ENCODE measurements at regions not wholly inside any gene's neighbourhood (a gene's known extent, or its start where the extent isn't known, plus 50 kb on each side); places are given as distances from the start of the nearest gene placed in this dataset.

DNA sequence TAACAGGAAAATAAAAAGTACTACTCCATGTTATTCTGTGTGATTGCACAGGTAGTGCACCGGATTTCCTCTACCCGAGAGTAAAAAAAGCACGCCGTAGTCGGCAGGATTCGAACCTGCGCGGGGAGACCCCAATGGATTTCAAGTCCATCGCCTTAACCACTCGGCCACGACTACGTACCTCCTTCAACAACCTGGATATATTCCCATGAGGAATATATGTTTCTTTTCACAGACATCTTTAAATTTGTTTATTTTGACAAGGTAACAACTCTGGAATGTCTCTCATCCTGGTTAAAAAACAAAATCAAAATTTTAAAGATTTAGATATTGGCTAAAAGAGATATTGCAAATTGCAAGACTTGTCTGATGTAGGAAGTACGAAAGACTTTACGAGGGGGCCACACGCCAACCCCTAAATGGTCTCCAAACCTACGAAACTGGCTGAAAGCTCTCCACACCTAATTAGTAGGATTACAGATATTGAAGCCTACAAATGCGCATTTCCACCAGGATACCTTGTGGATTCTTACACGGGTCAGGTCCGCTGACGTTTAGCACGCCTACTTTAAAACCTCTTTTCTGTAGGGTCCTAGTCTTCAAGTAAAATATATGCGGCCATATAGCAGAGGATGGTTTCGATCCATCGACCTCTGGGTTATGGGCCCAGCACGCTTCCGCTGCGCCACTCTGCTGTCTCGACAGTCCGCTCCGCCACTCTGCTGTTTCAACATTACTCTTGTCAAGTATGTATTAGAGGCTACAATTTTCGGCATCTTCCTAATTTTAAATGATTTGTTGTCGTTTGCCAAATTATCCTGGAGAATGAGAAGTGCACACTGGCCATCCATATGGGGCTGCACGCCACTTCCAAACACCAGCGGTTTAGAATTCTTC, 52.2 kb upstream of the BTN3A2 start:
- peak; percentile 69 for DNase-seq
- Mint-ChIP-seq H3K4me1 (ENCODE audit: low read depth, unreplicated experiment) (peaks cover 4% of the 10 kb centered on the region), H3K36me3 (ENCODE audit: unreplicated experiment) (no peaks in the 10 kb centered on the region), H3K27me3 (ENCODE audit: unreplicated experiment) (peaks cover 16% of the 10 kb centered on the region), H3K27ac (ENCODE audit: unreplicated experiment) (peak overlapping the region; percentile 28), H3K9me3 (ENCODE audit: unreplicated experiment) (peaks cover 15% of the 10 kb centered on the region), H3K4me3 (ENCODE audit: unreplicated experiment) (peak overlapping the region; percentile 92)
- TF ChIP-seq, protein P1, sequence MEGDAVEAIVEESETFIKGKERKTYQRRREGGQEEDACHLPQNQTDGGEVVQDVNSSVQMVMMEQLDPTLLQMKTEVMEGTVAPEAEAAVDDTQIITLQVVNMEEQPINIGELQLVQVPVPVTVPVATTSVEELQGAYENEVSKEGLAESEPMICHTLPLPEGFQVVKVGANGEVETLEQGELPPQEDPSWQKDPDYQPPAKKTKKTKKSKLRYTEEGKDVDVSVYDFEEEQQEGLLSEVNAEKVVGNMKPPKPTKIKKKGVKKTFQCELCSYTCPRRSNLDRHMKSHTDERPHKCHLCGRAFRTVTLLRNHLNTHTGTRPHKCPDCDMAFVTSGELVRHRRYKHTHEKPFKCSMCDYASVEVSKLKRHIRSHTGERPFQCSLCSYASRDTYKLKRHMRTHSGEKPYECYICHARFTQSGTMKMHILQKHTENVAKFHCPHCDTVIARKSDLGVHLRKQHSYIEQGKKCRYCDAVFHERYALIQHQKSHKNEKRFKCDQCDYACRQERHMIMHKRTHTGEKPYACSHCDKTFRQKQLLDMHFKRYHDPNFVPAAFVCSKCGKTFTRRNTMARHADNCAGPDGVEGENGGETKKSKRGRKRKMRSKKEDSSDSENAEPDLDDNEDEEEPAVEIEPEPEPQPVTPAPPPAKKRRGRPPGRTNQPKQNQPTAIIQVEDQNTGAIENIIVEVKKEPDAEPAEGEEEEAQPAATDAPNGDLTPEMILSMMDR (IDR thresholded peaks at IDR 0.05; ENCODE audit: partially characterized antibody, unreplicated experiment) = no peak
